A549 (cell line): ENCODE measurements at regions not wholly inside any gene's neighbourhood (a gene's known extent, or its start where the extent isn't known, plus 50 kb on each side); places are given as distances from the start of the nearest gene placed in this dataset.

ENCODE experiments used
- ATAC-seq, 2 experiments: fragments of 200-7000 bp in 1 of 2; fragments of >200 bp in 1 of 2; cut with Nextera tagmentation in 1 of 2; cut with Tn5 transposase in 1 of 2; 3 replicates each; pipeline versions ENCODE4 v1.8.0 to v1.9.1; 2018 to 2020; ENCODE audit warnings: mild to moderate bottlenecking in 1 of 2, moderate library complexity in 1 of 2
- CTCF ChIA-PET: fragments of 300-600 bp; sonication (Branson Sonifier 250); formaldehyde crosslinking; extraction: SDS; loops from one replicate; lab custom pipeline; 2021; ENCODE audit warnings: antibody characterized with exemption, inconsistent platforms; lab: Yijun Ruan, JAX
- POLR2A ChIA-PET: fragments of 350-600 bp; formaldehyde crosslinking; extraction: SDS; loops from one replicate; lab custom pipeline; 2021; ENCODE audit warnings: antibody characterized with exemption, inconsistent platforms; lab: Yijun Ruan, JAX
- DNase-seq, 2 experiments: peaks; one replicate each; pipeline versions ENCODE4 v3.0.0 to v3.0.0-alpha.2; 2011 to 2016; ENCODE audit warnings: low read depth in 1 of 2, low spot score in 1 of 2
- FAIRE-seq: peaks from 2 replicates; lab custom pipeline; 2011; peaks lifted over from hg19 to GRCh38; lab: Jason Lieb, UNC
- H3K27ac ChIP-seq, 2 experiments: fragments of >200 bp; sonication (Bioruptor Twin); formaldehyde crosslinking; 3 replicates each; pipeline ENCODE4 v1.5.1; 2016 to 2017
- H3K4me1 ChIP-seq: fragments of >200 bp; sonication (Bioruptor Twin); formaldehyde crosslinking; 3 replicates; pipeline ENCODE4 v1.6.1; 2016
- H3K4me2 ChIP-seq: fragments of >200 bp; sonication (Bioruptor Twin); formaldehyde crosslinking; 3 replicates; pipeline ENCODE4 v1.6.1; 2016
- H3K4me3 ChIP-seq: fragments of >200 bp; sonication (Bioruptor Twin); formaldehyde crosslinking; 3 replicates; pipeline ENCODE4 v1.5.1; 2016
- H3K9me3 ChIP-seq: fragments of >200 bp; sonication (Bioruptor Twin); formaldehyde crosslinking; 3 replicates; pipeline ENCODE4 v1.6.1; 2016
- CTCF ChIP-seq: fragments of >200 bp; sonication (Bioruptor Twin); formaldehyde crosslinking; IDR thresholded peaks from 3 replicates; pipeline ENCODE4 v1.5.1; 2016
- EHF ChIP-seq: fragments of 250-450 bp; sonication (Bioruptor Pico); IDR thresholded peaks from 2 replicates; pipeline ENCODE4 v1.5.0; 2020; ENCODE audit warnings: mild to moderate bottlenecking
- HES2 ChIP-seq: fragments of >200 bp; sonication (Bioruptor Twin); formaldehyde crosslinking; IDR thresholded peaks from 2 replicates; pipeline ENCODE4 v1.6.1; 2016
- HEYL ChIP-seq: fragments of 250-450 bp; sonication (Bioruptor Pico); IDR thresholded peaks from 2 replicates; pipeline ENCODE4 v1.8.0; 2021; ENCODE audit warnings: mild to moderate bottlenecking, moderate library complexity
- HMGXB4 ChIP-seq: fragments of 250-450 bp; sonication (Bioruptor Pico); IDR thresholded peaks from 2 replicates; pipeline ENCODE4 v1.5.0; 2021; ENCODE audit warnings: mild to moderate bottlenecking, moderate library complexity, borderline replicate concordance
- JUNB ChIP-seq: fragments of >200 bp; sonication (Bioruptor Twin); formaldehyde crosslinking; IDR thresholded peaks from 2 replicates; pipeline ENCODE4 v1.6.1; 2016
- KDM1A ChIP-seq: fragments of 200-600 bp; sonication (generic); IDR thresholded peaks from 2 replicates; pipeline ENCODE4 v1.6.1; 2016; ENCODE audit warnings: low read depth, mild to moderate bottlenecking
- NFE2L2 ChIP-seq: fragments of 150-350 bp; conservative IDR thresholded peaks from 2 replicates; pipeline ENCODE4 v1.6.1; 2014; ENCODE audit warnings: low read length
- NR3C1 ChIP-seq: fragments of >200 bp; sonication (Bioruptor Twin); formaldehyde crosslinking; IDR thresholded peaks from 3 replicates; pipeline ENCODE4 v1.6.1; 2017
- PHF8 ChIP-seq: fragments of 200-600 bp; sonication (generic); IDR thresholded peaks from 2 replicates; pipeline ENCODE4 v1.6.1; 2016; ENCODE audit warnings: low read depth, mild to moderate bottlenecking, antibody characterized with exemption, moderate library complexity, borderline replicate concordance
- POLR2AphosphoS2 ChIP-seq: conservative IDR thresholded peaks from 2 replicates; pipeline ENCODE4 v1.6.1; 2012; ENCODE audit warnings: low read length, improper control_type of control experiment, inconsistent platforms
- RAD21 ChIP-seq, 2 experiments: fragments of >200 bp in 1 of 2; sonication (Bioruptor Twin) in 1 of 2; formaldehyde crosslinking in 1 of 2; IDR thresholded peaks in 1 of 2; conservative IDR thresholded peaks in 1 of 2; 2 replicates in 1 of 2; 3 replicates in 1 of 2; pipeline ENCODE4 v1.6.1; 2012 to 2018; ENCODE audit warnings: inconsistent platforms in 1 of 2
- REST ChIP-seq: fragments of 200-600 bp; sonication (generic); IDR thresholded peaks from 2 replicates; pipeline ENCODE4 v1.6.1; 2016; ENCODE audit warnings: antibody characterized with exemption, mild to moderate bottlenecking, moderate library complexity
- SMC3 ChIP-seq: fragments of >200 bp; sonication (Bioruptor Twin); formaldehyde crosslinking; IDR thresholded peaks from 3 replicates; pipeline ENCODE4 v1.6.1; 2018; ENCODE audit warnings: inconsistent platforms
- TP53 ChIP-seq: fragments of 250-450 bp; sonication (Bioruptor Pico); IDR thresholded peaks from 2 replicates; pipeline ENCODE4 v1.5.0; 2021; ENCODE audit warnings: mild to moderate bottlenecking, moderate library complexity
- ZFP36 ChIP-seq: fragments of 450-650 bp; IDR thresholded peaks from 2 replicates; pipeline ENCODE4 v1.6.1; 2014; ENCODE audit warnings: borderline replicate concordance; ENCODE audit not compliant: partially characterized antibody

- ATAC-seq (no peak), DNase-seq (no peak), FAIRE-seq (no peak)
- H3K9me3 ChIP-seq = peaks cover 4% of the 10 kb centered on the region; the same call in 2 of the 3 replicates
- H3K4me3 ChIP-seq = no peak overlapping the region
- H3K4me1 ChIP-seq = peaks cover 8% of the 10 kb centered on the region; the same call in 2 of the 3 replicates
- TF ChIP-seq POLR2AphosphoS2 (no peak), REST (no peak), RAD21 (conservative IDR thresholded peaks at IDR 0.05 in 1 of 2, IDR thresholded peaks at IDR 0.05 in 1 of 2) (no peak), HEYL (CRISPR knock-in tag) (no peak), EHF (CRISPR knock-in tag) (no peak), TP53 (no peak), KDM1A (no peak), JUNB (no peak), NFE2L2 (no peak), NR3C1 (no peak), CTCF (no peak), PHF8 (no peak), HMGXB4 (no peak), HES2 (no peak), ZFP36 (no peak)
- H3K4me2 ChIP-seq = no peak overlapping the region
- CTCF ChIA-PET = interaction anchor here (0.6 to 2.6 kb wide), 2 partner anchors 709 to 800 kb away, joined by 3 to 12 read pairs; no protein-coding TSS in a partner anchor
- POLR2A ChIA-PET = interaction anchor here (0.5 kb wide), 1 partner anchor 799 kb away, joined by 3 read pairs; no protein-coding TSS in a partner anchor
- no peak overlapping the region for H3K27ac ChIP-seq
Observed at GRCh38 chr12:43283206-43283605, 268.8 kb downstream of the ADAMTS20 start.

GRCh38 chr12:43282106-43282505, 269.9 kb downstream of the ADAMTS20 start:
- H3K9me3 ChIP-seq = peaks cover 4% of the 10 kb centered on the region; the same call in 2 of the 3 replicates
- no peak for FAIRE-seq
- H3K4me3 ChIP-seq = no peak overlapping the region
- POLR2A ChIA-PET = no interaction called here
- TF ChIP-seq NFE2L2 (no peak), RAD21 (conservative IDR thresholded peaks at IDR 0.05 in 1 of 2, IDR thresholded peaks at IDR 0.05 in 1 of 2) (peak; percentile 71 to 83), SMC3 (peak; percentile 69), CTCF (peak; percentile 52; the same call in 2 of the 3 replicates)
- CTCF ChIA-PET = interaction anchor here (0.9 to 2.6 kb wide), 3 partner anchors 9 to 809 kb away, joined by 3 to 12 read pairs (median 3); no protein-coding TSS in a partner anchor
- DNase-seq = peak in 1 of 2 experiments; percentile 25
- ATAC-seq = no peak
- H3K27ac ChIP-seq = no peak overlapping the region
- no peak overlapping the region for H3K4me2 ChIP-seq
- H3K4me1 ChIP-seq = peaks cover 15% of the 10 kb centered on the region; the same call in 2 of the 3 replicates
